Kidney (tissue), 13 donors: ENCODE measurements at regions not wholly inside any gene's neighbourhood (a gene's known extent, or its start where the extent isn't known, plus 50 kb on each side); places are given as distances from the start of the nearest gene placed in this dataset.

Source experiments
- DNase-seq, 5 donors: peaks; one replicate each; pipeline ENCODE4 v3.0.0-alpha.2; 2013 to 2020
- FAIRE-seq: peaks from 2 replicates; lab custom pipeline; 2012; peaks lifted over from hg19 to GRCh38; lab: Jason Lieb, UNC
- H3K27ac ChIP-seq, 2 donors: one replicate each; pipeline ENCODE4 v1.7.0; 2013; ENCODE audit warnings: low read depth in 2 of 2, low read length in 2 of 2, inconsistent platforms in 1 of 2
- H3K27me3 ChIP-seq: one replicate; pipeline ENCODE4 v1.7.1; 2013; ENCODE audit warnings: low read length, inconsistent platforms; ENCODE audit not compliant: control insufficient read depth, insufficient read depth
- H3K36me3 ChIP-seq, 3 donors: one replicate each; pipeline versions ENCODE4 v1.7.0 to v1.7.1; 2013; ENCODE audit warnings: low read length in 3 of 3, control low read depth in 1 of 3, inconsistent platforms in 1 of 3; ENCODE audit not compliant: insufficient read depth in 3 of 3, control insufficient read depth in 2 of 3
- H3K4me1 ChIP-seq, 3 donors: one replicate each; pipeline versions ENCODE4 v1.7.0 to v1.7.1; 2013; ENCODE audit warnings: low read length in 3 of 3, inconsistent platforms in 1 of 3, low read depth in 1 of 3; ENCODE audit not compliant: control insufficient read depth in 2 of 3, insufficient read depth in 2 of 3
- H3K4me3 ChIP-seq, 3 donors: one replicate each; pipeline versions ENCODE4 v1.7.0 to v1.8.1; 2013; ENCODE audit warnings: low read length in 3 of 3, control low read depth in 1 of 3, inconsistent platforms in 1 of 3
- H3K9ac ChIP-seq, 3 donors: one replicate each; pipeline versions ENCODE4 v1.7.0 to v1.7.1; 2013; ENCODE audit warnings: low read length in 3 of 3, control low read depth in 1 of 3, inconsistent platforms in 1 of 3
- H3K9me3 ChIP-seq, 3 donors: one replicate each; pipeline versions ENCODE4 v1.7.0 to v1.7.1; 2013; ENCODE audit warnings: low read length in 3 of 3, control low read depth in 1 of 3, inconsistent platforms in 1 of 3; ENCODE audit not compliant: control insufficient read depth in 2 of 3, insufficient read depth in 1 of 3
- CTCF ChIP-seq: IDR thresholded peaks from 3 replicates; pipeline ENCODE4 v1.5.1; 2012; ENCODE audit warnings: mild to moderate bottlenecking, moderate library complexity, borderline replicate concordance; ENCODE audit not compliant: insufficient read depth; ENCODE audit errors: extremely low read depth
- intact Hi-C: fragments of 100-400 bp; cut with DNase I; formaldehyde crosslinking; loops from one replicate; pipeline ENCODE4 v1.11.1; 2022
- donor health status: control.
- donor health status: control.
- donor health status: control.
- donor health status: control.
- donor health status: control.
- donor health status: DM: yes; HTN: yes; CAD: no.
- donor health status: Normal renal cell carcinoma (clear cell type).

GRCh38 chr16:66168777-66169176 lies 197.7 kb upstream of the CDH5 start:
- H3K27ac ChIP-seq: no peak overlapping the region
- DNase-seq: peak in 1 of 5 donors; percentile 6
- H3K4me3 ChIP-seq: no peak overlapping the region
- H3K27me3 ChIP-seq: no peaks in the 10 kb centered on the region
- FAIRE-seq: no peak
- intact Hi-C loops: no loop called here
- no peak overlapping the region for H3K9ac ChIP-seq
- H3K36me3 ChIP-seq: no peaks in the 10 kb centered on the region
- no peaks in the 10 kb centered on the region for H3K4me1 ChIP-seq
- no peaks in the 10 kb centered on the region for H3K9me3 ChIP-seq
- no peak for TF ChIP-seq CTCF

- Histone ChIP-seq H3K36me3 (no peaks in the 10 kb centered on the region), H3K27me3 (no peaks in the 10 kb centered on the region), H3K27ac (no peak overlapping the region), H3K4me3 (no peak overlapping the region), H3K4me1 (no peaks in the 10 kb centered on the region), H3K9ac (no peak overlapping the region), H3K9me3 (no peaks in the 10 kb centered on the region)
- TF ChIP-seq CTCF: no peak
- peak in 2 of 5 donors; percentile 26 to 63 for DNase-seq
- intact Hi-C loops: no loop called here
- FAIRE-seq: no peak
Observed at GRCh38 chr16:66167564-66168291, 198.8 kb upstream of the CDH5 start.

GRCh38 chr16:66166490-66166889 lies 200.0 kb upstream of the CDH5 start:
- DNase-seq (peak in 1 of 5 donors; percentile 9), FAIRE-seq (no peak)
- Histone ChIP-seq H3K9ac (no peak overlapping the region), H3K9me3 (no peaks in the 10 kb centered on the region), H3K36me3 (no peaks in the 10 kb centered on the region), H3K4me1 (no peaks in the 10 kb centered on the region), H3K27me3 (no peaks in the 10 kb centered on the region), H3K4me3 (no peak overlapping the region), H3K27ac (no peak overlapping the region)
- intact Hi-C loops: no loop called here
- no peak for TF ChIP-seq CTCF
